ENCODE measurements at regions not wholly inside any gene's neighbourhood (a gene's known extent, or its start where the extent isn't known, plus 50 kb on each side); places are given as distances from the start of the nearest gene placed in this dataset.

GRCh38 chr4:17029964-17030363 lies 131.5 kb upstream of the LDB2 start:
- H3K9me3 ChIP-seq, result no peaks in the 10 kb centered on the region
- no peaks in the 10 kb centered on the region for H3K4me1 ChIP-seq
- no peaks in the 10 kb centered on the region for H3K27me3 ChIP-seq
- intact Hi-C loops (cut with DNase I; ENCODE audit: low total_unique reads), result no loop called here
- TF ChIP-seq POLR2A (IDR thresholded peaks at IDR 0.05) (no peak), CTCF (IDR thresholded peaks at IDR 0.05) (no peak)
- H3K36me3 ChIP-seq, result no peaks in the 10 kb centered on the region
- peak overlapping the region in 1 of 2 donors; percentile 65 for H3K27ac ChIP-seq
- no peak for DNase-seq
- H3K4me3 ChIP-seq, result no peak overlapping the region

- TF ChIP-seq POLR2A (IDR thresholded peaks at IDR 0.05), result no peak
- TF ChIP-seq CTCF (IDR thresholded peaks at IDR 0.05), result no peak
- Histone ChIP-seq H3K36me3 (no peaks in the 10 kb centered on the region), H3K27me3 (no peaks in the 10 kb centered on the region), H3K4me1 (no peaks in the 10 kb centered on the region), H3K4me3 (no peak overlapping the region), H3K9me3 (no peaks in the 10 kb centered on the region), H3K27ac (no peak overlapping the region)
- no peak for DNase-seq
- intact Hi-C loops (cut with DNase I; ENCODE audit: low total_unique reads), result no loop called here
Measured at GRCh38 chr4:17029432-17029831, 131.0 kb upstream of the LDB2 start.

- Histone ChIP-seq H3K4me1 (no peaks in the 10 kb centered on the region), H3K4me3 (no peak overlapping the region), H3K36me3 (no peaks in the 10 kb centered on the region), H3K27ac (no peak overlapping the region), H3K9me3 (no peaks in the 10 kb centered on the region), H3K27me3 (no peaks in the 10 kb centered on the region)
- TF ChIP-seq POLR2A (IDR thresholded peaks at IDR 0.05), result no peak
- TF ChIP-seq CTCF (IDR thresholded peaks at IDR 0.05), result no peak
- no peak for DNase-seq
- intact Hi-C loops (cut with DNase I; ENCODE audit: low total_unique reads), result no loop called here
Measured at GRCh38 chr4:17027495-17027894, 129.1 kb upstream of the LDB2 start.

GRCh38 chr4:17024425-17024824 lies 126.0 kb upstream of the LDB2 start:
- H3K27me3 ChIP-seq, result no peaks in the 10 kb centered on the region
- no peak for TF ChIP-seq POLR2A (IDR thresholded peaks at IDR 0.05)
- no peak for TF ChIP-seq CTCF (IDR thresholded peaks at IDR 0.05)

GRCh38 chr4:17020901-17021300 lies 122.5 kb upstream of the LDB2 start:
- no peaks in the 10 kb centered on the region for H3K36me3 ChIP-seq
- H3K27me3 ChIP-seq, result no peaks in the 10 kb centered on the region
- no peaks in the 10 kb centered on the region for H3K4me1 ChIP-seq
- H3K4me3 ChIP-seq, result no peak overlapping the region
- no peak for DNase-seq
- no peaks in the 10 kb centered on the region for H3K9me3 ChIP-seq
- TF ChIP-seq POLR2A (IDR thresholded peaks at IDR 0.05), result no peak
- no peak for TF ChIP-seq CTCF (IDR thresholded peaks at IDR 0.05)
- intact Hi-C loops (cut with DNase I; ENCODE audit: low total_unique reads), result no loop called here
- no peak overlapping the region for H3K27ac ChIP-seq

More at GRCh38 chr4:17024425-17024824, 126.0 kb upstream of the LDB2 start:
- intact Hi-C loops (cut with DNase I; ENCODE audit: low total_unique reads), result no loop called here
- no peak for DNase-seq
- no peak overlapping the region for H3K4me3 ChIP-seq
- no peaks in the 10 kb centered on the region for H3K4me1 ChIP-seq
- no peaks in the 10 kb centered on the region for H3K36me3 ChIP-seq
- H3K27ac ChIP-seq, result no peak overlapping the region
- H3K9me3 ChIP-seq, result no peaks in the 10 kb centered on the region
